ENCODE measurements at regions not wholly inside any gene's neighbourhood (a gene's known extent, or its start where the extent isn't known, plus 50 kb on each side); places are given as distances from the start of the nearest gene placed in this dataset.

- TF ChIP-seq, protein P1, sequence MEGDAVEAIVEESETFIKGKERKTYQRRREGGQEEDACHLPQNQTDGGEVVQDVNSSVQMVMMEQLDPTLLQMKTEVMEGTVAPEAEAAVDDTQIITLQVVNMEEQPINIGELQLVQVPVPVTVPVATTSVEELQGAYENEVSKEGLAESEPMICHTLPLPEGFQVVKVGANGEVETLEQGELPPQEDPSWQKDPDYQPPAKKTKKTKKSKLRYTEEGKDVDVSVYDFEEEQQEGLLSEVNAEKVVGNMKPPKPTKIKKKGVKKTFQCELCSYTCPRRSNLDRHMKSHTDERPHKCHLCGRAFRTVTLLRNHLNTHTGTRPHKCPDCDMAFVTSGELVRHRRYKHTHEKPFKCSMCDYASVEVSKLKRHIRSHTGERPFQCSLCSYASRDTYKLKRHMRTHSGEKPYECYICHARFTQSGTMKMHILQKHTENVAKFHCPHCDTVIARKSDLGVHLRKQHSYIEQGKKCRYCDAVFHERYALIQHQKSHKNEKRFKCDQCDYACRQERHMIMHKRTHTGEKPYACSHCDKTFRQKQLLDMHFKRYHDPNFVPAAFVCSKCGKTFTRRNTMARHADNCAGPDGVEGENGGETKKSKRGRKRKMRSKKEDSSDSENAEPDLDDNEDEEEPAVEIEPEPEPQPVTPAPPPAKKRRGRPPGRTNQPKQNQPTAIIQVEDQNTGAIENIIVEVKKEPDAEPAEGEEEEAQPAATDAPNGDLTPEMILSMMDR (IDR thresholded peaks at IDR 0.05; ENCODE audit: insufficient read depth, low read length, missing control alignments), result no peak
- no peak for DNase-seq (ENCODE audit: low read depth, low spot score)
- POLR2A ChIA-PET, result no interaction called here
- no peak overlapping the region for H3K4me3 ChIP-seq (ENCODE audit: low read depth, low read length)
- CTCF ChIA-PET, result interaction anchor here (1.0 kb wide), 1 partner anchor 16 kb away, joined by 3 read pairs; no protein-coding TSS in a partner anchor
Measured at GRCh38 chr5:124872086-124872485, 125.6 kb upstream of the ZNF608 start.

- TF ChIP-seq, protein P1 (IDR thresholded peaks at IDR 0.05; ENCODE audit: insufficient read depth, low read length, missing control alignments), result no peak
- ChIA-PET CTCF (no interaction called here), POLR2A (no interaction called here)
- H3K4me3 ChIP-seq (ENCODE audit: low read depth, low read length), result no peak overlapping the region
- DNase-seq (ENCODE audit: low read depth, low spot score), result no peak
Measured at GRCh38 chr5:124872615-124873014, 126.2 kb upstream of the ZNF608 start.

DNA sequence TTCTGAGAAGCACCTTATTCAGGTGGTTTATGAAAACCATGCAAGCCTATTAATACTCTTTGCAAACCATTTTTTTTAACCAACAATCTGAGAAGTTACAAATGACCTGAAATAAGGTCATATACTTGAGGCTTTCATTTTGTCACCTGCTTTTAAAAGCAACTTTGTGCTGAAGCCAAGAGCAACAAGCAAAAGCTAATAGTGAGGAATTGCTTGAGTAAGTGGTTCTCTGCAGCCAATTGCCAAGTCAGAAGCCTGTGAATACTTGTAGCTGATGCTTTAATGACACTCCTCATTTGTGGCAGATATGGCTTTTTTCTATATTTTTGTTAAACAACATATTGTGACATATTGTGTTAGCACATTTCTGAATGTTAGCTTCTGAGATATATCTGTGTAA, 126.7 kb upstream of the ZNF608 start:
- DNase-seq (ENCODE audit: low read depth, low spot score), result no peak
- TF ChIP-seq, protein P1 (IDR thresholded peaks at IDR 0.05; ENCODE audit: insufficient read depth, low read length, missing control alignments), result no peak
- ChIA-PET CTCF (no interaction called here), POLR2A (no interaction called here)
- no peak overlapping the region for H3K4me3 ChIP-seq (ENCODE audit: low read depth, low read length)

DNA sequence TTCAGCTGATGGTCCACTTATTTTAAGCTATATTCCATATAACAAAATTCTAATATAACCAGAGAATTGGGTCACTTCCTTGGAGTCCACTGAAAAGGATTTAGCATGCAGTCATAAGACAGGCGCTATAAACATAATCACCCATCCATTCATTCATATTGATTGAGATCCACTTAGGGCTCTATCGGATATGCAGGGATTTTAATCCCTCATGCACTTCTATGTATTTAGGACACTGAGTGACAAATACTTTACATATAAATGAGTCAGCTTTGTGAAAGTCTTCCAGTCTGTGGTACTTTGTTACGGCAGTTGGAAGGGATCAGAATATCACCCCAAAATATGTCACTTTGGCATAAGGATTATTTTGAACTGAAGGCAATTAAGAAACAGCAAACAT, 127.3 kb upstream of the ZNF608 start:
- ChIA-PET POLR2A (no interaction called here), CTCF (no interaction called here)
- TF ChIP-seq, protein P1 (IDR thresholded peaks at IDR 0.05; ENCODE audit: insufficient read depth, low read length, missing control alignments), result no peak
- no peak overlapping the region for H3K4me3 ChIP-seq (ENCODE audit: low read depth, low read length)
- DNase-seq (ENCODE audit: low read depth, low spot score), result no peak

- DNase-seq (ENCODE audit: low read depth, low spot score), result no peak
- TF ChIP-seq, protein P1 (IDR thresholded peaks at IDR 0.05; ENCODE audit: insufficient read depth, low read length, missing control alignments), result no peak
- ChIA-PET CTCF (no interaction called here), POLR2A (no interaction called here)
- H3K4me3 ChIP-seq (ENCODE audit: low read depth, low read length), result no peak overlapping the region
Measured at GRCh38 chr5:124876566-124876965, 130.1 kb upstream of the ZNF608 start.

DNA sequence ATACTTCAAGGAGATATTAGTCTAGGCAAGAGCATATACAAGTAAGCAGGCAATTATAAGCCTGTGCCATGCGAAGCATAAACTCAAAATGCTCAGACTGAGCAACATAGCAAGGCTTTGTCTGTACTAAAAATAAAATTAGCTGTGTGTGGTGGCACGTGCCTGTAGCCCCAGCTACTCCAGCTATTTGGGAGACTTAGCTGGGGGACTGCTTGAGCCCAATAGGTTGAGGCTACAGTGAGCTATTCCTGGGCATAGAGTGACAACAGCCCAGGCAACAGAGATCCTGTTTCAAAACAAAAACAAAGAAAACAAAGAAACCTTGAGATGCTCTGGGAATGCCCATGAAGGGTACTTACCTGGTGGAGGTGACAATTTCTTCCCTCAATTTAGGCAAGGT, 130.5 kb upstream of the ZNF608 start:
- H3K4me3 ChIP-seq (ENCODE audit: low read depth, low read length), result no peak overlapping the region
- no peak for DNase-seq (ENCODE audit: low read depth, low spot score)
- ChIA-PET POLR2A (no interaction called here), CTCF (no interaction called here)
- TF ChIP-seq, protein P1 (IDR thresholded peaks at IDR 0.05; ENCODE audit: insufficient read depth, low read length, missing control alignments), result no peak
